Panc1 (cell line): ENCODE measurements at regions not wholly inside any gene's neighbourhood (a gene's known extent, or its start where the extent isn't known, plus 50 kb on each side); places are given as distances from the start of the nearest gene placed in this dataset.

Experiments used
- ATAC-seq: fragments of 200-7000 bp; cut with Tn5 transposase; 2 replicates; pipeline ENCODE4 v1.9.1; 2020; ENCODE audit warnings: mild to moderate bottlenecking, moderate library complexity
- BruUV-seq: library from RNA; stranded (reverse); fragments of 400-500 nt; replicated peaks from 2 replicates; lab custom pipeline; 2021; lab: Mats Ljungman, UMichigan
- CTCF ChIA-PET: fragments of 300-600 bp; sonication (Branson Sonifier 250); formaldehyde crosslinking; loops from one replicate; lab custom pipeline; 2022; ENCODE audit warnings: antibody characterized with exemption; lab: Charles Lee
- POLR2A ChIA-PET: fragments of 300-600 bp; sonication (Branson Sonifier 250); formaldehyde crosslinking; loops from one replicate; lab custom pipeline; 2022; ENCODE audit warnings: antibody characterized with exemption; lab: Charles Lee
- DNase-seq: peaks from one replicate; pipeline ENCODE4 v3.0.0-alpha.2; 2010; ENCODE audit warnings: low read depth, low spot score
- H3K27ac ChIP-seq: 2 replicates; pipeline ENCODE4 v1.5.1; 2011; ENCODE audit warnings: mild to moderate bottlenecking, low read length, inconsistent platforms
- H3K27me3 ChIP-seq: fragments of 200-500 bp; sonication (Bioruptor generic); 2 replicates; pipeline ENCODE4 v1.6.0; 2014; ENCODE audit warnings: low read length, inconsistent platforms; ENCODE audit not compliant: control insufficient read depth, insufficient read depth
- H3K36me3 ChIP-seq: fragments of 200-500 bp; sonication (Bioruptor generic); 2 replicates; pipeline ENCODE4 v1.5.1; 2014; ENCODE audit warnings: inconsistent platforms, mild to moderate bottlenecking, low read length, moderate library complexity; ENCODE audit not compliant: control insufficient read depth, insufficient read depth
- H3K4me1 ChIP-seq: 2 replicates; pipeline ENCODE4 v1.5.1; 2011; ENCODE audit warnings: inconsistent platforms, mild to moderate bottlenecking, low read length, moderate library complexity; ENCODE audit not compliant: control insufficient read depth, insufficient read depth
- H3K4me3 ChIP-seq, 2 experiments: 2 replicates each; pipeline ENCODE4 v1.5.1; 2011 to 2012; ENCODE audit warnings: low read depth in 2 of 2, low read length in 2 of 2, mild to moderate bottlenecking in 2 of 2, inconsistent platforms in 1 of 2, moderate library complexity in 1 of 2
- H3K9me3 ChIP-seq: fragments of 200-500 bp; sonication (Bioruptor generic); 2 replicates; pipeline ENCODE4 v1.5.1; 2014; ENCODE audit warnings: low read depth, mild to moderate bottlenecking, inconsistent platforms, low read length, moderate library complexity; ENCODE audit not compliant: control insufficient read depth, insufficient read depth
- CTCF ChIP-seq: fragments of 450-650 bp; IDR thresholded peaks from 2 replicates; pipeline ENCODE4 v1.5.1; 2017; ENCODE audit warnings: mild to moderate bottlenecking
- POLR2AphosphoS5 ChIP-seq: IDR thresholded peaks from 2 replicates; pipeline ENCODE4 v1.6.1; 2012; ENCODE audit warnings: mild to moderate bottlenecking, low read depth, low read length, moderate library complexity
- REST ChIP-seq, 2 experiments: IDR thresholded peaks; 2 replicates each; pipeline ENCODE4 v1.6.1; 2011 to 2012; ENCODE audit warnings: low read depth in 2 of 2, control low read depth in 1 of 2, low read length in 1 of 2, mild to moderate bottlenecking in 1 of 2, moderate library complexity in 1 of 2; ENCODE audit not compliant: insufficient read depth in 1 of 2
- SIN3A ChIP-seq: IDR thresholded peaks from 2 replicates; pipeline ENCODE4 v1.6.1; 2012; ENCODE audit warnings: low read depth, mild to moderate bottlenecking, low read length, moderate library complexity, borderline replicate concordance; ENCODE audit not compliant: insufficient read depth
- TCF7L2 ChIP-seq: IDR thresholded peaks from 2 replicates; pipeline ENCODE4 v1.6.1; 2011; ENCODE audit warnings: mild to moderate bottlenecking, low read depth, low read length, inconsistent platforms
- in situ Hi-C: cut with HindIII; loops from 2 replicates; pipeline ENCODE4 v1.10.0; 2016; ENCODE audit warnings: low sequenced_read_pairs, low pct_unique_long_range_greater_than_20kb
- intact Hi-C: fragments of 100-400 bp; cut with micrococcal nuclease; formaldehyde crosslinking; loops from one replicate; pipeline ENCODE4 v1.10.0; 2022; ENCODE audit not compliant: unreplicated experiment

- DNase-seq, result no peak
- BruUV-seq, result no TSS peak
- Histone ChIP-seq H3K4me1 (no peaks in the 10 kb centered on the region), H3K4me3 (no peak overlapping the region), H3K36me3 (no peaks in the 10 kb centered on the region), H3K9me3 (no peaks in the 10 kb centered on the region), H3K27ac (no peak overlapping the region), H3K27me3 (no peaks in the 10 kb centered on the region)
- in situ Hi-C loops (no loop called here), intact Hi-C loops (no loop called here)
- POLR2A ChIA-PET, result no interaction called here
- no peak for TF ChIP-seq TCF7L2
- CTCF ChIA-PET, result no interaction called here
- ATAC-seq, result no peak
Observed at GRCh38 chr13:78428646-78429045, 174.7 kb downstream of the POU4F1 start.

GRCh38 chr13:78426183-78426582 lies 177.2 kb downstream of the POU4F1 start:
- H3K36me3 ChIP-seq, result no peaks in the 10 kb centered on the region
- ATAC-seq, result no peak
- TF ChIP-seq REST (IDR thresholded peaks at IDR 0.05; ENCODE audit: insufficient read depth in 1 of 2, low read depth in 2 of 2, low read length in 1 of 2) (no peak), POLR2AphosphoS5 (no peak), CTCF (no peak), SIN3A (no peak), TCF7L2 (no peak)
- H3K4me1 ChIP-seq, result no peaks in the 10 kb centered on the region
- intact Hi-C loops (no loop called here), in situ Hi-C loops (no loop called here)
- no peaks in the 10 kb centered on the region for H3K9me3 ChIP-seq
- POLR2A ChIA-PET, result no interaction called here
- DNase-seq, result no peak
- H3K4me3 ChIP-seq, result no peak overlapping the region
- no peak overlapping the region for H3K27ac ChIP-seq
- H3K27me3 ChIP-seq, result no peaks in the 10 kb centered on the region
- CTCF ChIA-PET, result no interaction called here
- no TSS peak for BruUV-seq

- TF ChIP-seq POLR2AphosphoS5 (no peak), TCF7L2 (no peak)
- intact Hi-C loops, result no loop called here
- H3K4me1 ChIP-seq, result no peaks in the 10 kb centered on the region
- no peak for ATAC-seq
- no peaks in the 10 kb centered on the region for H3K9me3 ChIP-seq
- no peak overlapping the region for H3K4me3 ChIP-seq
- no peaks in the 10 kb centered on the region for H3K36me3 ChIP-seq
- in situ Hi-C loops, result no loop called here
- no peak overlapping the region for H3K27ac ChIP-seq
- ChIA-PET POLR2A (no interaction called here), CTCF (no interaction called here)
- BruUV-seq, result no TSS peak
- no peaks in the 10 kb centered on the region for H3K27me3 ChIP-seq
- DNase-seq, result no peak
Observed at GRCh38 chr13:78420814-78421213, 182.5 kb downstream of the POU4F1 start.
